Keratinocyte (primary cell): ENCODE measurements at regions not wholly inside any gene's neighbourhood (a gene's known extent, or its start where the extent isn't known, plus 50 kb on each side); places are given as distances from the start of the nearest gene placed in this dataset.

ENCODE experiments used
- EZH2 ChIP-seq: IDR thresholded peaks from one replicate; pipeline ENCODE4 v1.6.1; 2012; ENCODE audit warnings: inconsistent platforms, mild to moderate bottlenecking, low read length, moderate library complexity
- TF ChIP-seq, protein P1 (sequence below), 3 experiments: IDR thresholded peaks in 1 of 3; conservative IDR thresholded peaks in 1 of 3; optimal IDR thresholded peaks in 1 of 3; 2 replicates in 2 of 3; 3 replicates in 1 of 3; pipeline versions ENCODE3 to v1.5.1; 2011; ENCODE audit warnings: low read length in 3 of 3, mild to moderate bottlenecking in 3 of 3, moderate library complexity in 2 of 3, control low read depth in 1 of 3, inconsistent platforms in 1 of 3; ENCODE audit not compliant: insufficient read depth in 2 of 3; ENCODE audit errors: extremely low read depth in 1 of 3

DNA sequence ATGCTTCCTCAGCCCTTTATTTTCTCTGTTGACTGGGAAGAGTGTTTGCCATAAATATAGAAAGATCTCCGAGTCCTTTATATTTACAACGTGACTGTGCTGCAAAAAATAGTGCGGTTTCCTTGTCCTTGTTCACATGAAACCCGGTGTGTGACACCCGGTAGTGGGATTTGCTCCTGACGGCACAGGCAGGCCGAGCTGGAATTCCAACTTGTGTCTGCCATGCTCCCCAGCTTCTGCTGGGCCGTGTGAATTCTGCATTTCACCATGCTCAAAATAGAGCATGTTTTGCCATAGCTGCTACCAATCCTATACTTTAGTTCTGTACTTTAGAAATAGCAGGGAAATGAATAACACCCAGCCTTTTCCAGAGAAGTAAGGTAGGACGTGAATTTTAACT is 60.3 kb upstream of the PDE10A start:
- TF ChIP-seq, protein P1, sequence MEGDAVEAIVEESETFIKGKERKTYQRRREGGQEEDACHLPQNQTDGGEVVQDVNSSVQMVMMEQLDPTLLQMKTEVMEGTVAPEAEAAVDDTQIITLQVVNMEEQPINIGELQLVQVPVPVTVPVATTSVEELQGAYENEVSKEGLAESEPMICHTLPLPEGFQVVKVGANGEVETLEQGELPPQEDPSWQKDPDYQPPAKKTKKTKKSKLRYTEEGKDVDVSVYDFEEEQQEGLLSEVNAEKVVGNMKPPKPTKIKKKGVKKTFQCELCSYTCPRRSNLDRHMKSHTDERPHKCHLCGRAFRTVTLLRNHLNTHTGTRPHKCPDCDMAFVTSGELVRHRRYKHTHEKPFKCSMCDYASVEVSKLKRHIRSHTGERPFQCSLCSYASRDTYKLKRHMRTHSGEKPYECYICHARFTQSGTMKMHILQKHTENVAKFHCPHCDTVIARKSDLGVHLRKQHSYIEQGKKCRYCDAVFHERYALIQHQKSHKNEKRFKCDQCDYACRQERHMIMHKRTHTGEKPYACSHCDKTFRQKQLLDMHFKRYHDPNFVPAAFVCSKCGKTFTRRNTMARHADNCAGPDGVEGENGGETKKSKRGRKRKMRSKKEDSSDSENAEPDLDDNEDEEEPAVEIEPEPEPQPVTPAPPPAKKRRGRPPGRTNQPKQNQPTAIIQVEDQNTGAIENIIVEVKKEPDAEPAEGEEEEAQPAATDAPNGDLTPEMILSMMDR (optimal IDR thresholded peaks at IDR 0.05 in 1 of 3, IDR thresholded peaks at IDR 0.05 in 1 of 3, conservative IDR thresholded peaks at IDR 0.05 in 1 of 3; ENCODE audit: extremely low read depth in 1 of 3, insufficient read depth in 2 of 3, low read length in 3 of 3), result no peak
- no peak for TF ChIP-seq EZH2
